Stomach (tissue), 4 donors: ENCODE measurements at regions not wholly inside any gene's neighbourhood (a gene's known extent, or its start where the extent isn't known, plus 50 kb on each side); places are given as distances from the start of the nearest gene placed in this dataset.

Experiments
- CTCF ChIP-seq, 7 experiments: fragments of 450-650 bp in 4 of 7; fragments of 200-600 bp in 3 of 7; sonication (generic) in 3 of 7; IDR thresholded peaks; one replicate each; pipeline ENCODE4 v1.5.1; 2016 to 2019; ENCODE audit warnings: antibody characterized with exemption in 7 of 7, control low read depth in 2 of 7, mild to moderate bottlenecking in 1 of 7
- EP300 ChIP-seq: sonication (generic); formaldehyde crosslinking; IDR thresholded peaks from one replicate; pipeline ENCODE4 v1.6.1; 2017; ENCODE audit warnings: antibody characterized with exemption
- POLR2A ChIP-seq, 4 donors: fragments of 450-650 bp; IDR thresholded peaks; one replicate each; pipeline ENCODE4 v1.6.1; 2016; ENCODE audit warnings: antibody characterized with exemption in 4 of 4, control low read depth in 2 of 4, mild to moderate bottlenecking in 1 of 4, moderate library complexity in 1 of 4

- TF ChIP-seq POLR2A (IDR thresholded peaks at IDR 0.05) (no peak), CTCF (IDR thresholded peaks at IDR 0.05) (no peak), EP300 (no peak)
Observed at GRCh38 chr11:28460348-28460747, 352.2 kb downstream of the METTL15 start.
